Astrocyte of the cerebellum (primary cell): ENCODE measurements at regions not wholly inside any gene's neighbourhood (a gene's known extent, or its start where the extent isn't known, plus 50 kb on each side); places are given as distances from the start of the nearest gene placed in this dataset.

ENCODE experiments used
- DNase-seq: peaks from one replicate; pipeline ENCODE4 v3.0.0-alpha.2; 2011; ENCODE audit warnings: low read depth
- H3K4me3 ChIP-seq: 2 replicates; pipeline ENCODE4 v1.5.1; 2011; ENCODE audit warnings: mild to moderate bottlenecking, low read depth, low read length, moderate library complexity
- CTCF ChIP-seq: IDR thresholded peaks from 2 replicates; pipeline ENCODE4 v1.5.1; 2012; ENCODE audit warnings: low read length, low read depth, moderate library complexity, mild to moderate bottlenecking; ENCODE audit errors: missing control alignments
- in situ Hi-C: cut with HindIII; loops from 2 replicates; pipeline ENCODE4 v1.10.0; 2017; ENCODE audit warnings: low sequenced_read_pairs

- in situ Hi-C loops = no loop called here
- TF ChIP-seq CTCF = no peak
- DNase-seq = no peak
- H3K4me3 ChIP-seq = no peak overlapping the region
These were observed 270.3 kb upstream of the DCBLD2 start for GRCh38 chr3:99171800-99172199.

DNA sequence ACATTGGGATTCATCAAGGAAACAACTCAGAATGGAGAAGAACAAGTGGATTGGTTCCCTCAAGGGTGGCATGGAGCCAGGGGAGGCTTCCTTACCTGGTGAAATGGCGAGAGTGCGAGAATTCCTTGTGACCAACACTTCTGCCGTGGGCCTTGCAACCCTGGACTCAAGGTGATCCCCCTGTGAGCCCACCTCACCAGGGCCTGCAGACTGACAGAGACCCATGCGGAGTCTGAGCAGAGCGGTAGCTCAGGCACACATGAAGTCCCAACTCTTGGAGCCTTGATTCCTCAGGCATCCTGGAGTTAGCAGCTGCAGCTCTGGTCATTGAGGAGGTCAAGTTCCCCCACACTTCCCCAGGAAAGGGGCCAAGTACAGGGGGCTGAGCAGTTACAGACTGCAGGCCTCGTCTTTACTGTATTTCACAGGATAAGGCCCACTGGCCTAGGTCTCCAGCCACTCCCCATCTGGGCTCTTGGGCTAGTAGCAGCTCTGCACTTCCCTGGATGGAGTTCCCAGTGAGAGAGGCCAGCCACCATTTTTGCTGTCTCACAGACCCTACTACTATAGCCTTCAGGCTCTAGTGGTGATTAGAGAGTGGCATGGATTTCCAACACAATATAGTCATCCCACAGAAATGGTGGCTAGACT is 269.5 kb upstream of the DCBLD2 start:
- no peak for DNase-seq
- no peak for TF ChIP-seq CTCF
- in situ Hi-C loops = no loop called here
- no peak overlapping the region for H3K4me3 ChIP-seq

DNA sequence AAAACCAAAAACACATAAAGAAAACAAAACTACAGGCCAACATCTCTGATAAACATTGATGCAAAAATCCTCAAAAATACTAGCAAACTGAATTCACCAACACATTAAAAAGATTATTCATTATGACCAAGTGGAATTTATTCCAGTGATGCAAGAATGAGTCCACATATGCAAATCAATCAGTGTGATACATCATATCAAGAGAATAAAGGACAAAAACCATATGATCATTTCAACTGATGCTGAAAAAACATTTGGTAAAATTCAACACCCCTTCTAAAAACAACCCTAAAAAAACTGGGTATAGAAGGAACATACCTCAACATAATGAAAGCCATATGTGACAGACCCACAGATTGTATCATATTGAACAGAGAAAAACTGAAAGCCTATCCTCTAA is 265.6 kb upstream of the DCBLD2 start:
- DNase-seq = no peak
- in situ Hi-C loops = no loop called here
- H3K4me3 ChIP-seq = no peak overlapping the region
- no peak for TF ChIP-seq CTCF

- in situ Hi-C loops = no loop called here
- DNase-seq = no peak
- no peak for TF ChIP-seq CTCF
- H3K4me3 ChIP-seq = no peak overlapping the region
These were observed 261.8 kb upstream of the DCBLD2 start for GRCh38 chr3:99163314-99163713.

DNA sequence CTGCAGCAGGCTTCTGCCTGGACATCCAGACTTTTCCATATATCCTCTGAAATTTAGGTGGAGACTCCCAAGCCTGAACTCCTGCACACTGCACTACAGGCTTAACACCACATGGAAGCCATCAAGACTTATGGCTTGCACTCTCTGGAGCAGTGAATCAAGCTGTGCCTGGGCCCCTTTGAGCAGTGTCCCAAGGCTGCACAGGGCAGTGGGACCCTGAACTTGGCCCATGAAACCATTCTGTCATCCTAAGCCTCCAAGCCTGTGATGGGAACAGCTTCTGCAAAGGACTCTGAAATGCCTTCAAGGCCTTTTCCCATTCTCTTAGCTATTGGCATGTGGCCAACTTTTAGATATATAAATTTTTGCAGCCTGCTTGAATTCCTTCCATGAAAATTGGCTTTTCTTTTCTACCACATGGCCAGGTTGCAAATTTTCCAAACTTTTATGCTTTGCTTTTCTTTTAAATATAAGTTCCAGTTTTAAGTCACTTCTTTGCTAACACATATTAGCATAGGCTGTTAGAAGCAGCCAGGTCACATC is 257.8 kb upstream of the DCBLD2 start:
- no peak for TF ChIP-seq CTCF
- DNase-seq = no peak
- no peak overlapping the region for H3K4me3 ChIP-seq
- in situ Hi-C loops = no loop called here

DNA sequence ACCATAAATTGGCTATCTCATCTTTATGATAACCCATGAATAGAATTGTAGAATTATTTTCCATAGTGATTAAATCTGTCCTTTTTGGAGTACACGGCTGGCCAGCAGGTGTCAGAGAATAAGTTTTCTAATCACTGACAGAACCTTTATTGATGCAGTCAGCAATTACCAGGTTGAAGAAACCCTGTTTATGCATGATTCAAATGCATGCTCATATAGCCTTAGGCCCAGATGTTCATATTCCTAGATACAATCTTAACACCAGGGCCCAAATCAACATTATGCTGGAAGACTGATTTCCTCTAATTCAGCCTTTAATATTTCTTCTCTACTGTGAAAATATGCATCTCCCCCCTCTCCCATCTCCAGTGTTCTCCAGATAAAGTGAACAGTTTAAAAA is 243.5 kb upstream of the DCBLD2 start:
- in situ Hi-C loops = no loop called here

More for the DNA sequence above, 243.5 kb upstream of the DCBLD2 start:
- H3K4me3 ChIP-seq = no peak overlapping the region
- no peak for TF ChIP-seq CTCF
- no peak for DNase-seq
